NCI-H526 treated with DMSO at 0.1 percent for 48 hours (cell line): ENCODE measurements at regions not wholly inside any gene's neighbourhood (a gene's known extent, or its start where the extent isn't known, plus 50 kb on each side); places are given as distances from the start of the nearest gene placed in this dataset.

Source experiments
- DNase-seq: peaks from one replicate; lab custom pipeline; 2025; lab: John Stamatoyannopoulos, UW

DNA sequence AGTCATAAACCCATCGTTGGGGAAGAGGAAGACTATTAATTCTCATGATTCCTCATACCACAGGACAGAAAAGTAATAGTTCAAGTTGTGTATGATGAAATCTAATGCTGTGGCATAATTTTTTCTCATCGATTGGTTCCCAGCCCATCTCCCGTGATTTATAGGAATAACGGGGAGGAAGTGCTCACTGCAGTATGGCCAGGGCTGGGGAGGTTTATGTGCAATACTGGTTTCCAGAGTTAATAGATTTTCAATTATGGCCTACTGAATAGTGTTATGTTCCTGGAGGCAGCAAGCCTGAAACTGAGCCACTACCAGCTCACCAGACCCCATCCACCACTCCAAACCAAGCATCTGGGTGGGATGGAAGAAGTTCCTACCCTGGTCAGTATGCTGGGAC lies 147.1 kb upstream of the NCAM1 start:
- no peak for DNase-seq

GRCh38 chr11:112817376-112817775 lies 143.8 kb upstream of the NCAM1 start:
- DNase-seq, result no peak

DNA sequence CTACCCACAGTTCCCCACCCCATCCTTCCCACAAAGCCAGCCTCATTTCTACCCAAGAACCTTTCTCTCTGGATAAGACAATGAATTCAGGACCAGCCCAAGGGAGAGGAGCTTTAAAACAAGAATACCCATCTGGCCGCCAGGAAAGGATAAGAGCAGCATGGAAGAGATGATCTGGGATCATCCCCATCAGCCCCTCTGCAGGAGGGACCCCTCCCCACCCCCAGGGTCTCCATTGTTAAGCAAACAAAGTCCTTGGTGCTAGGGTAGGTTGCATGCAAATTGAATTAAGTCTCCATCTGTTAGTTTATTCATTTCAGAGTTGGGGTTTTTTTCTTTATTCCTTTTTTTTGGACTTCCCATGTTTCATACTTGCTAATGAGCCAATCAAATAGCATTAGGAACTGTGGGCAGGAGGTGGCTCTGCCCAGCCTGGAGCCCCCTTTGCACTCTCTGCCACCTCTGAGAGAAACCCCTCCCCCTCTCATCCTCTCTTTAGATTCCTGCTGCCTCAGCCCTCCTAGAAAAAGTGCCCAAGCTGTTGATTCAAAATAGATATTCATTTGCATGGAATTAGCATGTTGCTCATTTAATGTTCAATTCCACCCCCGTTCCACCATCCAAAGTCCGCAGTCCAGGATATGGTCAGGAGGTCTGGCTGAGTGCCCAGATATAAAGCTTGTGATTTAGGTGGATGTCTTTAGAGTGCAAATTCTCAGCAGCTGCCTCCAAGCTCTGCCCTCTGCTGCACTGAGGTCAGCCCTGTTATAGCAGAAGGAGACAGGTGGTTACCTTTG lies 138.5 kb upstream of the NCAM1 start:
- DNase-seq, result peak; percentile 100

GRCh38 chr11:112826026-112826425 lies 135.2 kb upstream of the NCAM1 start:
- DNase-seq, result no peak

GRCh38 chr11:112826788-112827187 lies 134.4 kb upstream of the NCAM1 start:
- no peak for DNase-seq

GRCh38 chr11:112828421-112828820 lies 132.8 kb upstream of the NCAM1 start:
- no peak for DNase-seq

DNA sequence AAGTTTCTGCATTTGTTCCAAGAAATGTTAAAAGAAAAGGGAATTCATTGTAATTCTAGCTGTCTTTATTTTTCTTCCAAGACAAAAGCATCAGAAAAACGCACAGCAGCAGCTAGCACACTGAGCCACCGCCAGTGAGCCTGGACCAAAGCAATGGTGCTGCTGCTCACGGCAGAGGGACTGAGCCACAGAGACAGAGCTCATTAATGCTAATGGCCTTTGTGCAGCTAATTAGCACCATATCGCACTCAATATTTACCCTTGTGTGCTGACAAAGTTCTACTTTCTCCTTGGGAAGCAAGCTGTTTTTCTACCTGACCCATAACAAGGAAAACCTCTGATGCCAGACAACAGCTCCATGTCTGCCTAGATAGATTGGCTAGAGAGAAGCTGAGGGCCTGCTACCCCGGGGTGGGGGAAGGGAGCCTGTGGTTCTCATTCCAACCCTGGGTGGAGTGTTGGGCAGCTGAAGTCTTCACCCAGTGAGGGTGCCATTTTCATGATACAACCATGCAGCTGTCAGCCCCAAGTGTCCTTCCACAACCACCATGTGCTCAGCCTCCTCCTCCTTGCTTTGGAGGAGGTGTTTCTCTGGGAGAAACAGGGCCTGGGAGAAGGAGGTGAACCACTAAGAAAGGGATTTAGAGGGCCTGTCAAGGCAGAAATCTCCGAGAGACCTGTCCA lies 131.1 kb upstream of the NCAM1 start:
- DNase-seq, result no peak

- no peak for DNase-seq
Measured at GRCh38 chr11:112831041-112831440, 130.2 kb upstream of the NCAM1 start.

- no peak for DNase-seq
Measured at GRCh38 chr11:112831969-112832766, 129.1 kb upstream of the NCAM1 start.

DNA sequence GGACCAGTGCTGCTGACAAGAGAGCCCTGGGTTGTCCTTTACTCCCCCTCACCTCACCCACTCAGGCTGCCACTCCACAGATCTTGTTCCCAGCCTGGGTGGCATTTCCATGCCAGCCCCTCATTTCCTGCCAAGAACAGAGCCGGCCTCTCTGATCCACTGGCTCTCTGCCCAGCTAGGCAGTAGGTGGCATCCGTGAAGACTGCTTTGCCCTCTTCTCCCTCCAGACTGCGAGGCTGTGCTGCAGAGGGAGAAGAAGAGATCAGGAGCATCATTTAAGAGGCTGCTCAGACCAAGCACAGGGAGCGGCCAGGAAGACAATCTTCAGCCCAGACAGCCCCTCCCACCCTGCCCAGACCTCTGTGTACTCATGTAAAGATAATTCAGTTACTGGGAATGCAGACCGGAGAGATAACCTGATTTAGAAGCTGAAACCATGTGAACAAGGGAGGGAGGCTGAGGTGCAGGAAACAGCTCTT lies 126.9 kb upstream of the NCAM1 start:
- DNase-seq, result peak; percentile 88

- no peak for DNase-seq
Measured at GRCh38 chr11:112835591-112836255, 125.5 kb upstream of the NCAM1 start.

DNA sequence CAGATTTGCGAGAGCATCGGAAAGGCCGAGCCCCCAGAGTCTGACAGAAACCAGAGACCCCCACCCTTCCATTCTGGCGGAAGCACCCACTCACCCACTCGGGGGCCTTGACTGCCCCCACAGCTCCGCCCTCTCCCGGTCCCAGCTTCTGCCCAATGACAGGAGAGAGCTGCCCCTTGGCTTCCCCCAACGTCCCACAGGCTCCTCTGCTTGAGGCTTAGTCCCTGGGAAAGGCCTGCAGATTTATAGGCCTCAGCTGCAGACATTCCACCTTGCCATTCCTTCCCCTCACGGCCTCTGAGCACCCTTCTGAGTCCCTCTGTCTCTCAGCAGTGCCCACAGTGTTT lies 125.0 kb upstream of the NCAM1 start:
- no peak for DNase-seq

DNA sequence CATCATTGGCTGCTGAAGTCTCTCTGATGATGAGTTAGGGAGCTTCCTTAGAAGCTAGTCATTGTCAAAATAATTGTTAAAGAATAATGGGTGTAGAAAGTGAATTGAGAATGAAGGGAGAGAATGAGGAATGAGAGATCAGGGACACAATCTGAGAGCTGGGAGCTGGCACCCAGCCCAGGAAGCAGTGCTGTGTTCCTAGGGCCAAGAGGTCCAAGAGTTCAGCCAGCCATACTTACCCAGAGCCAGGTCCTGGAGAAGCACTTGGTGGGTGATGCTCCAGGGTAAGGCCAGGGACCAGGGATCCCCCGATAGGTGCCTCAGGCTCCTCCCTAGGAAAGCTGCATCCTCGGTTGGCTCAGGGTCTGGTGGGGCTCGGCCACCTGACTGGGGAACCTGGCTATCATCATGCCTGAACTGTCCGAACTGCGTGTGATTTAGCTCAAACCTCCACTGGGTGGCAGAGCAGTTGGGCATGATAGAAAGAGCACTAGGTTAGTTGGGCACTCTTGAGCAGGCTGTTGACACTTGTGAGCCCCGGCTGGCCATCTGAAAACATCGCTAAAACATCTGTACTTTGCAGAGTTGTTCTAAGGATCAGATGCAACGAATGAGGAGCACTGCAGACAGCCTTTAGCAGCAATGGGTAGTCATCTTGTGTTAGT lies 123.9 kb upstream of the NCAM1 start:
- peak; percentile 49 for DNase-seq

- DNase-seq, result no peak
Measured at GRCh38 chr11:112839051-112839450, 122.2 kb upstream of the NCAM1 start.

DNA sequence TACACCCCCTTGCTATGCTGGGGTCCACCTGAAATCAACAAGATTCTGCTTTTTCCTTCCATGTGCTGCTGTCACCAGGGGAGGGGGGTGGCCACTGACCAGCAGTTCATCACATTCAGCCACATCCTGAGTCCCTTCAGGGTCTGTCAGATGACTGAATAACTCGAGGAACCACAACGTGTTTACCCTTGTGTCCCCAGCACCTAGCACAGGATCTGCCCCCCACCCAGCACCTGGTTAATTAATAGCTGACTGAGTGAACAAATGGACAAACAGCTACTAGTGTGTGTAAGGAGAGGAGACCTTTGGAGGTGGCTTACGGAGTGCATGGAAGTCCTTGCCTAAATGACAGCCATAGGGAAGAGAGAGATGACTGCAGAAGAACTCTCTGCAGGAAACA lies 119.5 kb upstream of the NCAM1 start:
- DNase-seq, result no peak

- no peak for DNase-seq
Measured at GRCh38 chr11:112842151-112842550, 119.1 kb upstream of the NCAM1 start.

GRCh38 chr11:112844517-112844916 lies 116.7 kb upstream of the NCAM1 start:
- no peak for DNase-seq

GRCh38 chr11:112847568-112847967 lies 113.7 kb upstream of the NCAM1 start:
- no peak for DNase-seq

- no peak for DNase-seq
Measured at GRCh38 chr11:112852143-112852866, 108.9 kb upstream of the NCAM1 start.

GRCh38 chr11:112856133-112856532 lies 105.1 kb upstream of the NCAM1 start:
- no peak for DNase-seq

GRCh38 chr11:112856591-112856990 lies 104.6 kb upstream of the NCAM1 start:
- no peak for DNase-seq
